Bronchial epithelial cell (primary cell): ENCODE measurements at regions not wholly inside any gene's neighbourhood (a gene's known extent, or its start where the extent isn't known, plus 50 kb on each side); places are given as distances from the start of the nearest gene placed in this dataset.

Source experiments
- DNase-seq: peaks from one replicate; pipeline ENCODE4 v3.0.0-alpha.2; 2010; ENCODE audit warnings: low read depth
- FAIRE-seq: peaks from 2 replicates; lab custom pipeline; 2011; peaks lifted over from hg19 to GRCh38; lab: Jason Lieb, UNC
- H3K27me3 ChIP-seq: 2 replicates; pipeline ENCODE4 v1.5.1; 2011; ENCODE audit warnings: low read length; ENCODE audit not compliant: control insufficient read depth, insufficient read depth
- H3K36me3 ChIP-seq: 2 replicates; pipeline ENCODE4 v1.5.1; 2011; ENCODE audit warnings: low read length; ENCODE audit not compliant: control insufficient read depth, insufficient read depth
- H3K4me3 ChIP-seq: 2 replicates; pipeline ENCODE4 v1.5.1; 2011; ENCODE audit warnings: mild to moderate bottlenecking, low read depth, low read length, control low read depth
- CTCF ChIP-seq: IDR thresholded peaks from 2 replicates; pipeline ENCODE4 v1.5.1; 2011; ENCODE audit warnings: mild to moderate bottlenecking, moderate library complexity, low read length, control low read depth, inconsistent platforms; ENCODE audit not compliant: insufficient read depth, severe bottlenecking

- TF ChIP-seq CTCF, result no peak
- FAIRE-seq (peak; percentile 36), DNase-seq (no peak)
- Histone ChIP-seq H3K4me3 (no peak overlapping the region), H3K36me3 (no peaks in the 10 kb centered on the region), H3K27me3 (no peaks in the 10 kb centered on the region)
Measured at GRCh38 chr20:24334830-24335229, 134.6 kb upstream of the SYNDIG1 start.

- TF ChIP-seq CTCF, result no peak
- FAIRE-seq, result no peak
- no peak overlapping the region for H3K4me3 ChIP-seq
- peak; percentile 90 for DNase-seq
- no peaks in the 10 kb centered on the region for H3K36me3 ChIP-seq
- no peaks in the 10 kb centered on the region for H3K27me3 ChIP-seq
Measured at GRCh38 chr20:24332956-24333355, 136.5 kb upstream of the SYNDIG1 start.

GRCh38 chr20:24331939-24332338 is 137.5 kb upstream of the SYNDIG1 start:
- no peak for DNase-seq
- FAIRE-seq, result no peak
- no peaks in the 10 kb centered on the region for H3K36me3 ChIP-seq
- no peaks in the 10 kb centered on the region for H3K27me3 ChIP-seq
- TF ChIP-seq CTCF, result no peak
- H3K4me3 ChIP-seq, result no peak overlapping the region

GRCh38 chr20:24328901-24329300 is 140.5 kb upstream of the SYNDIG1 start:
- TF ChIP-seq CTCF, result no peak
- DNase-seq (no peak), FAIRE-seq (no peak)
- Histone ChIP-seq H3K4me3 (no peak overlapping the region), H3K36me3 (no peaks in the 10 kb centered on the region), H3K27me3 (no peaks in the 10 kb centered on the region)

- no peak overlapping the region for H3K4me3 ChIP-seq
- no peaks in the 10 kb centered on the region for H3K36me3 ChIP-seq
- no peak for TF ChIP-seq CTCF
- DNase-seq (peak; percentile 17), FAIRE-seq (no peak)
- no peaks in the 10 kb centered on the region for H3K27me3 ChIP-seq
Measured at GRCh38 chr20:24321973-24322372, 147.5 kb upstream of the SYNDIG1 start.

- H3K4me3 ChIP-seq, result no peak overlapping the region
- DNase-seq (no peak), FAIRE-seq (no peak)
- no peaks in the 10 kb centered on the region for H3K27me3 ChIP-seq
- no peak for TF ChIP-seq CTCF
- H3K36me3 ChIP-seq, result no peaks in the 10 kb centered on the region
Measured at GRCh38 chr20:24318569-24319352, 150.7 kb upstream of the SYNDIG1 start.
